ENCODE measurements at regions not wholly inside any gene's neighbourhood (a gene's known extent, or its start where the extent isn't known, plus 50 kb on each side); places are given as distances from the start of the nearest gene placed in this dataset.

DNA sequence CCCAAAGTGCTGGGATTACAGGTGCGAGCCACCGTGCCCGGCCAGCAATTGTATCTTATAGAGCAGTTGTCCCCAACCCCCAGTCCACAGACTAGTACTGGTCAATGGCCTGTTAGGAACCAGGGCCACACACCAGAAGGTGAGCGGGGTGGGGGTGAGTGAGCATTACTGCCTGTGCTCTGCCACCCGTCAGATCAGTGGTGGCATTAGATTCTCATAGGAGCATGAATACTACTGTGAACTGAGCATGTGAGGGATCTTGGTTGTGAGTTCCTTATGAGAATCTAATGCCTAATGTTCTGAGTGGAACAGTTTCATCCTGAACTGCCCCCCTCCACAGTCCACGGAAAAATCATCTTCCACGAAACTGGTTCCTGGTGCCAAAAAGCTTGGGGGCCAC lies 328.0 kb upstream of the BOD1L1 start:
- Mint-ChIP-seq H3K36me3 (ENCODE audit: low read depth, unreplicated experiment) (no peaks in the 10 kb centered on the region), H3K4me3 (ENCODE audit: unreplicated experiment) (no peak overlapping the region), H3K27me3 (ENCODE audit: unreplicated experiment) (peaks cover 4% of the 10 kb centered on the region), H3K4me1 (ENCODE audit: unreplicated experiment) (no peaks in the 10 kb centered on the region), H3K9me3 (ENCODE audit: unreplicated experiment) (no peaks in the 10 kb centered on the region), H3K27ac (ENCODE audit: unreplicated experiment) (no peak overlapping the region)
- DNase-seq (ENCODE audit: low spot score), result no peak
- TF ChIP-seq, protein P1, sequence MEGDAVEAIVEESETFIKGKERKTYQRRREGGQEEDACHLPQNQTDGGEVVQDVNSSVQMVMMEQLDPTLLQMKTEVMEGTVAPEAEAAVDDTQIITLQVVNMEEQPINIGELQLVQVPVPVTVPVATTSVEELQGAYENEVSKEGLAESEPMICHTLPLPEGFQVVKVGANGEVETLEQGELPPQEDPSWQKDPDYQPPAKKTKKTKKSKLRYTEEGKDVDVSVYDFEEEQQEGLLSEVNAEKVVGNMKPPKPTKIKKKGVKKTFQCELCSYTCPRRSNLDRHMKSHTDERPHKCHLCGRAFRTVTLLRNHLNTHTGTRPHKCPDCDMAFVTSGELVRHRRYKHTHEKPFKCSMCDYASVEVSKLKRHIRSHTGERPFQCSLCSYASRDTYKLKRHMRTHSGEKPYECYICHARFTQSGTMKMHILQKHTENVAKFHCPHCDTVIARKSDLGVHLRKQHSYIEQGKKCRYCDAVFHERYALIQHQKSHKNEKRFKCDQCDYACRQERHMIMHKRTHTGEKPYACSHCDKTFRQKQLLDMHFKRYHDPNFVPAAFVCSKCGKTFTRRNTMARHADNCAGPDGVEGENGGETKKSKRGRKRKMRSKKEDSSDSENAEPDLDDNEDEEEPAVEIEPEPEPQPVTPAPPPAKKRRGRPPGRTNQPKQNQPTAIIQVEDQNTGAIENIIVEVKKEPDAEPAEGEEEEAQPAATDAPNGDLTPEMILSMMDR (IDR thresholded peaks at IDR 0.05; ENCODE audit: unreplicated experiment), result no peak

DNA sequence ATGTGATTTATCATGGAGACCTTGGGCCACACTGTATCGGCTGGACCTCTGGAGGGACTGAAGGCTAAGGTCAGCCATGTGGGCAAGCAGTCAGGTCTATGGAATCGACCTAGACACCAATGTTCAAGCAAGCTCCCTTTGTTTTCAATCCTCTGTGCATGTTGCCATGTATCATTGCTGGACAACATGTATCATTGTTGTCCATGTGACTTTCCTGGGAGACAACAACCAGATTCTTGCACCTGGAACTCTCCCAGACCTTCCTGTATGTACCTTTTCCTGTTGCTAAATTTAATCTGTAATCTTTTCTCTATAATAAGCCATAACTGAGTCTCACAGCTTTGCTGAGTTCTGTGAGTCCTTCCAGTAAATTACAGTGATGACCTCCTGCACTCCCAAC lies 329.4 kb upstream of the BOD1L1 start:
- TF ChIP-seq, protein P1 (IDR thresholded peaks at IDR 0.05; ENCODE audit: unreplicated experiment), result no peak
- Mint-ChIP-seq H3K27me3 (ENCODE audit: unreplicated experiment) (peaks cover 4% of the 10 kb centered on the region), H3K36me3 (ENCODE audit: low read depth, unreplicated experiment) (no peaks in the 10 kb centered on the region), H3K27ac (ENCODE audit: unreplicated experiment) (no peak overlapping the region), H3K4me1 (ENCODE audit: unreplicated experiment) (no peaks in the 10 kb centered on the region), H3K4me3 (ENCODE audit: unreplicated experiment) (no peak overlapping the region), H3K9me3 (ENCODE audit: unreplicated experiment) (no peaks in the 10 kb centered on the region)
- no peak for DNase-seq (ENCODE audit: low spot score)

DNA sequence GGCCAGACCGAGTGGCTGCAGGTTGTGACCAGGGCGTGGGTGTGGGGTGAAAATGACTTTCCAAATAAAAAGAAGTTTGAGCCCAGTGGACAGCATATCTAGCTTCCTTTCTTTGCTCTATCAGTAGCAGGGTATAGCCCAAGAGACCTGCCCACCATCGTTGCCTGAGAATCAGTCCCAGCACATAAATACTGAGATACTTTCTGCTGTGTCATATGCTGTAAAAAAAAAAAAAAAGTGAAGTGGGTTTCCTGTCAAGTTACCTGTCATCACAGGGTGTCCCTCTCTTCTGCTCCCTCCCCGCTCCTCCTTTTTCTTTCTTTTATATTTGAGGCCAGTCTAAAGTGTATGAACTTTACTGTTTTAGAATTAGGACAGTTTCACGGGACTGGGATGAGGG lies 330.3 kb upstream of the BOD1L1 start:
- Mint-ChIP-seq H3K9me3 (ENCODE audit: unreplicated experiment) (no peaks in the 10 kb centered on the region), H3K27ac (ENCODE audit: unreplicated experiment) (no peak overlapping the region), H3K27me3 (ENCODE audit: unreplicated experiment) (peaks cover 4% of the 10 kb centered on the region), H3K36me3 (ENCODE audit: low read depth, unreplicated experiment) (no peaks in the 10 kb centered on the region), H3K4me3 (ENCODE audit: unreplicated experiment) (no peak overlapping the region), H3K4me1 (ENCODE audit: unreplicated experiment) (no peaks in the 10 kb centered on the region)
- TF ChIP-seq, protein P1 (IDR thresholded peaks at IDR 0.05; ENCODE audit: unreplicated experiment), result no peak
- no peak for DNase-seq (ENCODE audit: low spot score)

DNA sequence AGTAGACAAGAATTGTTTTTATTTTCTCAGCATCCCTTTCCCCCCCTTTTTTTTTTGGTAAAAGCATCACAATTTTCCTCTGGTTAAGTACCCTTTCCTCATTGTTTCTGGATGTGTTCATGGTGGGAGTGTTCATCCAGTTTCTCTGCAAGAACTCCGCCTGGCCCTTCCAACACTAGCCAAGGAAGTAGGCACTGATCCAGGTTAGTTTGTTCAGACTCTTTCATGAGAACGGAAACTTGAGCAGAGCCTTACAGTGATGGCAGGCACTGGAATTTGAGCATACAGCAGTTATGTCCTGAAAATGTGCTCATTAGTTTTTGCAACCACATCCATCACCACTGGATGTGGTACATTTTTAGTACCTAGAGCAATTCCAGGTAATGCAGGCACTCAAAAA lies 336.1 kb upstream of the BOD1L1 start:
- H3K36me3 Mint-ChIP-seq (ENCODE audit: low read depth, unreplicated experiment), result no peaks in the 10 kb centered on the region
- H3K27ac Mint-ChIP-seq (ENCODE audit: unreplicated experiment), result no peak overlapping the region
- H3K4me1 Mint-ChIP-seq (ENCODE audit: unreplicated experiment), result no peaks in the 10 kb centered on the region
- no peak overlapping the region for H3K4me3 Mint-ChIP-seq (ENCODE audit: unreplicated experiment)
- TF ChIP-seq, protein P1 (IDR thresholded peaks at IDR 0.05; ENCODE audit: unreplicated experiment), result no peak
- H3K27me3 Mint-ChIP-seq (ENCODE audit: unreplicated experiment), result peaks cover 3% of the 10 kb centered on the region
- DNase-seq (ENCODE audit: low spot score), result no peak
- no peaks in the 10 kb centered on the region for H3K9me3 Mint-ChIP-seq (ENCODE audit: unreplicated experiment)

DNA sequence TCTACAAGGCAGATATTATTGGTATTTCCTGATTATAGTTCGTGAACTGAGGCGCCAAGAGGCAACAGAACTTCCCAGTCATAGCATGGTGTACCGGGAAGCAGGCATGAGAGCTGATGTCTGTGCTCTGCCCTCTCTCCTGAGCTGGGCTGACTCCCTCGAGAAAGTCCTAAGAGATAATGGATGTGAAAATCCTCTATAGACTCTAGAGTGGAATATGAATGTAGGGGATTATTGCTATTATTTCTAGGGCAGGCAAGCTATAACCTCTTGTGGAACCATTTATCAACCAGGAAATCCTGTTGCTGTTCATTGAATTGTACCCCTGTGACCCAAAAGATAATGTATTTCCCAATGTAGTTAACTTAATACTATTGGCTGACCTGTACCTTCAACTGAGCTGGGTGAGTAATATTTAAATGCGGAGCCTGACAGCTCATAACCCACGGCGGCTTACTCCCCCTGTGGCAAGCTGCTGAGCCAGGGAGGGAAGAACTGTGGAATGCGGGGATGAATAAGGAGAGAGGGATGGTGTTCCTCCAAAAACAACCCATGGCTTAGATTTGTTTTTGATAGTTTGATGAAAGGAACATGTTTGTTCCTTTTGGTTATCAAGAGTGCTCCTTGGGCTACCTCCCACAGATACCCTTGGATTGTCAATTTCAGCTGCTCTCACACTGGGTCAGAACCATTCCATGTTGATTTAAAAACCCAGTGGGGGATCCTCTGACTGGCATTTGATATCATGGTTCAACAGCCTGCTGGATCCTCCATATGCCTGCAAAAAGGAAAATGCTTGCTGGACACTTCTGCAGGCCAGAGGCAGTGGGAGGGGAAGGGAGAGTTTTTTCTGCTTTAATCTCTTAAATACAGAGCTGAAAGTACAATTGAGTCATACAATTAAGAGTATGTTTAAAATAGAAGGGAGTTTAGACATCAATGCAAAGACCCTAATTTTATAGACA lies 339.0 kb upstream of the BOD1L1 start:
- Mint-ChIP-seq H3K27me3 (ENCODE audit: unreplicated experiment) (no peaks in the 10 kb centered on the region), H3K36me3 (ENCODE audit: low read depth, unreplicated experiment) (no peaks in the 10 kb centered on the region), H3K9me3 (ENCODE audit: unreplicated experiment) (no peaks in the 10 kb centered on the region), H3K4me1 (ENCODE audit: unreplicated experiment) (peaks cover 3% of the 10 kb centered on the region), H3K27ac (ENCODE audit: unreplicated experiment) (no peak overlapping the region), H3K4me3 (ENCODE audit: unreplicated experiment) (no peak overlapping the region)
- no peak for DNase-seq (ENCODE audit: low spot score)
- TF ChIP-seq, protein P1 (IDR thresholded peaks at IDR 0.05; ENCODE audit: unreplicated experiment), result no peak
